Gastrocnemius medialis (tissue), 4 donors: ENCODE measurements at regions not wholly inside any gene's neighbourhood (a gene's known extent, or its start where the extent isn't known, plus 50 kb on each side); places are given as distances from the start of the nearest gene placed in this dataset.

Experiments
- CTCF ChIP-seq, 5 experiments: fragments of 450-650 bp in 3 of 5; fragments of 200-600 bp in 2 of 5; sonication (generic) in 2 of 5; IDR thresholded peaks in 4 of 5; conservative IDR thresholded peaks in 1 of 5; 1 replicate in 4 of 5; 2 replicates in 1 of 5; pipeline ENCODE4 v1.5.1; 2016 to 2019; ENCODE audit warnings: antibody characterized with exemption in 5 of 5, mild to moderate bottlenecking in 3 of 5, moderate library complexity in 3 of 5
- POLR2A ChIP-seq, 2 donors: fragments of 450-650 bp; IDR thresholded peaks; one replicate each; pipeline ENCODE4 v1.6.1; 2017; ENCODE audit warnings: antibody characterized with exemption in 2 of 2, mild to moderate bottlenecking in 2 of 2, moderate library complexity in 2 of 2

GRCh38 chr13:103276775-103277498, 210.7 kb upstream of the SLC10A2 start:
- TF ChIP-seq CTCF (IDR thresholded peaks at IDR 0.05 in 4 of 5, conservative IDR thresholded peaks at IDR 0.05 in 1 of 5) (no peak), POLR2A (IDR thresholded peaks at IDR 0.05) (no peak)
